Colonic mucosa (tissue), 4 donors: ENCODE measurements at regions not wholly inside any gene's neighbourhood (a gene's known extent, or its start where the extent isn't known, plus 50 kb on each side); places are given as distances from the start of the nearest gene placed in this dataset.

Experiments used
- DNase-seq: peaks from one replicate; pipeline ENCODE4 v3.0.0-alpha.2; 2020
- H3K27ac ChIP-seq: fragments of 200-600 bp; one replicate; pipeline ENCODE4 v1.8.0; 2021
- H3K27me3 ChIP-seq: fragments of 200-600 bp; one replicate; pipeline ENCODE4 v1.8.0; 2021
- H3K36me3 ChIP-seq: fragments of 200-600 bp; one replicate; pipeline ENCODE4 v1.8.0; 2021
- H3K4me1 ChIP-seq: fragments of 200-600 bp; one replicate; pipeline ENCODE4 v1.8.0; 2021; ENCODE audit warnings: mild to moderate bottlenecking
- H3K4me3 ChIP-seq: fragments of 200-600 bp; one replicate; pipeline ENCODE4 v1.8.0; 2021
- H3K9ac ChIP-seq, 2 donors: one replicate each; pipeline ENCODE4 v1.7.0; 2013; ENCODE audit warnings: control low read depth in 2 of 2, low read depth in 2 of 2, low read length in 2 of 2
- H3K9me3 ChIP-seq: fragments of 200-600 bp; one replicate; pipeline ENCODE4 v1.8.0; 2021
- CTCF ChIP-seq: fragments of 200-600 bp; IDR thresholded peaks from one replicate; pipeline ENCODE4 v1.8.0; 2022; ENCODE audit warnings: antibody characterized with exemption, mild to moderate bottlenecking
- intact Hi-C: fragments of 100-400 bp; cut with DNase I; formaldehyde crosslinking; loops from one replicate; pipeline ENCODE4 v1.14.1; 2022
- donor health status: healthy.
- donor health status: DM: no; HTN: no; CAD: no.
- donor health status: DM: no; HTN: no; CAD: no.

DNA sequence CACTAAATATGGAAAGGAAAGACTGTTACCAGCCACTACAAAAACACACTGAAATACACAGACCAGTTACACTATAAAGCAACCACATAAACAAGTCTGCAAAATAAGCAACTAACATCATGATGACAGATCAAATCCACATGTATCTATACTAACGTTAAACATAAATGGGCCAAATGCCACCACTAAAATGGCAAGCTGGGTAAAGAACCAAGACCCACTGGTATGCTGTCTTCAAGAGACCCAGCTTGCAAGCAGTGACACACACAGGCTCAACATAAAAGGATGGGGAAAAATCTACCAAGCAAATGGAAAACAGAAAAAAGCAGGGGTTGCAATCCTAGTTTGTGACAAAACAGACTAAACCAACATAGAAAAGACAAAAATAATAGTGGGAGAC, 260.9 kb upstream of the SSTR1 start:
- no peak overlapping the region for H3K27ac ChIP-seq
- no peak overlapping the region for H3K4me3 ChIP-seq
- no peaks in the 10 kb centered on the region for H3K9me3 ChIP-seq

DNA sequence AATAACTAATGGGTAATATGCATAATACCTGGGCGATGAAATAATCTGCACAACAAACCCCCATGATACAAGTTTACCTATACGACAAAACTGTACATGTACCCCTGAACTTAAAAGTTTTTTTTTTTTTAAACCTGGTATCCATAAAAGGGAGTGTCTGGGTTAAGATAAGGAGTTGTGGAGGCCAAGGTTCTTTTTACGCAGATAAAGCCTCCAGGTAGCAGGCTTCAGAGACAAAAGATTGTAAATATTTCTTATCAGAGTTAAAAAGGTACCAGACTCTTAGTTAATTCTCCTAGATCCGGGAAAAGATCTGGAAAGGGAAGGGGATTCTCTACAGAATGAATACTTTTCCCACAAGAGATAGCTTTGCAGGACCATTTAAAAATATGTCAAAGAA, 259.4 kb upstream of the SSTR1 start:
- Histone ChIP-seq H3K9ac (no peak overlapping the region), H3K4me1 (no peaks in the 10 kb centered on the region), H3K4me3 (no peak overlapping the region), H3K27me3 (no peaks in the 10 kb centered on the region), H3K27ac (no peak overlapping the region), H3K36me3 (no peaks in the 10 kb centered on the region), H3K9me3 (no peaks in the 10 kb centered on the region)
- no peak for TF ChIP-seq CTCF
- no peak for DNase-seq
- intact Hi-C loops, result no loop called here

More for the DNA sequence above, 260.9 kb upstream of the SSTR1 start:
- DNase-seq, result no peak
- no peaks in the 10 kb centered on the region for H3K36me3 ChIP-seq
- no peaks in the 10 kb centered on the region for H3K27me3 ChIP-seq
- intact Hi-C loops, result no loop called here
- no peak for TF ChIP-seq CTCF
- no peak overlapping the region for H3K9ac ChIP-seq
- no peaks in the 10 kb centered on the region for H3K4me1 ChIP-seq

- H3K4me1 ChIP-seq, result no peaks in the 10 kb centered on the region
- no peak overlapping the region for H3K9ac ChIP-seq
- H3K4me3 ChIP-seq, result no peak overlapping the region
- H3K9me3 ChIP-seq, result no peaks in the 10 kb centered on the region
- no peak overlapping the region for H3K27ac ChIP-seq
- no peak for TF ChIP-seq CTCF
- intact Hi-C loops, result no loop called here
- no peaks in the 10 kb centered on the region for H3K36me3 ChIP-seq
- no peaks in the 10 kb centered on the region for H3K27me3 ChIP-seq
- DNase-seq, result no peak
Measured at GRCh38 chr14:37968664-37969240, 239.0 kb upstream of the SSTR1 start.

- intact Hi-C loops, result no loop called here
- Histone ChIP-seq H3K27me3 (no peaks in the 10 kb centered on the region), H3K9ac (no peak overlapping the region), H3K27ac (no peak overlapping the region), H3K4me3 (no peak overlapping the region), H3K9me3 (no peaks in the 10 kb centered on the region), H3K4me1 (no peaks in the 10 kb centered on the region), H3K36me3 (no peaks in the 10 kb centered on the region)
- DNase-seq, result no peak
- TF ChIP-seq CTCF, result no peak
Measured at GRCh38 chr14:37969511-37969979, 238.2 kb upstream of the SSTR1 start.

DNA sequence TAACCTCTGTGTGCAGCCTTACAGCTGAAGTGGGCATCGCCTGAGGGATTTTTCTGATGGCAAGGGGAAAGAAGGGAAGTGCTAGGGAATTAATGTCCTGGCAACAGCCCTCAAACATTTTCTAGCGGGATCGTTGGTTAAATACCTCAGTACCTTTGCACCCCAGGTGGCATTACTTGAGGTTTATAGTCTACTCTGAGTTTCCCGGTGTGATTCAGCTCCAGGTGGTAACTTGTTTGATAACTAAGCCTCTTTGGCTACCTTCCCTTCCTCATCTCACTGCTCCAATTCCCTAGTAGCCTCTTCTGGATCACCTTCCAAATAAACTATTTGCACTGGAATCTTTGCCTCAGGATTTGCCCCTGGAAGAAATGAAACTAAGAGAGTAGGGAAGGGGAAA, 237.0 kb upstream of the SSTR1 start:
- TF ChIP-seq CTCF, result no peak
- no peak overlapping the region for H3K4me3 ChIP-seq
- no peaks in the 10 kb centered on the region for H3K36me3 ChIP-seq
- H3K4me1 ChIP-seq, result no peaks in the 10 kb centered on the region
- H3K9ac ChIP-seq, result no peak overlapping the region
- no peaks in the 10 kb centered on the region for H3K27me3 ChIP-seq
- H3K27ac ChIP-seq, result no peak overlapping the region
- no peak for DNase-seq
- intact Hi-C loops, result no loop called here
- no peaks in the 10 kb centered on the region for H3K9me3 ChIP-seq
